NCI-H82 (cell line): ENCODE measurements at regions not wholly inside any gene's neighbourhood (a gene's known extent, or its start where the extent isn't known, plus 50 kb on each side); places are given as distances from the start of the nearest gene placed in this dataset.
"Not testable (repeated sequence)": the region's sequence is repeated elsewhere in the genome, so short reads cannot be mapped to it uniquely, and the experiment has no call there.

Experiments
- DNase-seq: peaks from one replicate; lab custom pipeline; 2025; lab: John Stamatoyannopoulos, UW

DNA sequence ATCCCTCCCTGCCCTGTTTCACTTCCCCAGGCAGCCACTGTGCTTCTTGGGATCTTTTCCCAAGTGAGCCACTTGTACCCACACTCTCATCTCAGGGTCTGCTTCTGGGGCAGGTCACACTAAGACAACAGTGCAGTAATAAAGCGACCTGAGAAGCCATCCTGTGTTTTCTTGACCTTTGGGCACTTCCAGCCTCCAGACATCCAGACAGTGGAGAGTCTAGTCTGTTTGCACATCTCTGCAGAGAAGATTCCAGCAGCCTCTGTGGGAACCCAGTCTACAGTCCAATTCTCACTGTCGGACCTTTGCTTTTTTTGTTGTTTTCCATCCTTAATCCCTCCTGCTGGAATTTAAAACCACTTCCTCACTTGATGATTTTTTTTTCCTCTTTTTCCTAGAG, 50.3 kb upstream of the ATP6AP2 start:
- peak; percentile 31 for DNase-seq

DNA sequence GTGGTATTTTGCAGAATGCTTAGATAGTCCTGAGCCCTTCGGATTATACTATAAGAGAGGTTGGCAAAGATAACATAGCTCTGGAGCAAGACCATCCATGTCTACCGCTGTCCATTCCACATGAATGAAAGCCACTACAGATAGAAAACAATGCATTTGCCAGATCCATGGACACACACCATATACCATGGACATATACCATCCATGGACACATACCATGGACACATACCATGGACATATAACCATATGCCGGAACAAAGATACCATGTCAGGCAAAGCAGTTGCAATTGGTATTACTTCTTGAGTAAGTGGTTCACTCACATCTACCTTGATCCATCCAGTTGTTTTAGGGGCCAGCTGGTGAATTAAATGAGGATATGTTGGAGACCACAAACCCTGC, 53.2 kb upstream of the ATP6AP2 start:
- no peak for DNase-seq

DNA sequence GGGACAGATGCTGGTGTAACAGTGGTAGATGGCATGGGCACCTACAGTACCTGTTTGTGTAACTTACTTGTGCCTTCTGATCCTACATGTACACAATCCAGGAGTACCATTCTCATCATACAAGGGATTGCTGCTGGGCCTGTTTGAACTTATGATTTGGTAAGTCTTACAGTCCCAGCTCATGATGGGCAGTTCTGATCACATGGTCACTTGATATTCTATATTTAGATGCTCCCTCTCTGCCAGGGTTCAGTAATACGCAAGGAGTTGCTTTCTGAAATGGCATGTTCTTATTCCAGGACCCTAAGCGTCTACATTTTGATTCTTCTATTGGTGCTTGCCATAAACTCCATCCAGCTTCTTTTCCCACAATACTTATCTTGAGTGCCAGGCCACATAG, 54.4 kb upstream of the ATP6AP2 start:
- no peak for DNase-seq

DNA sequence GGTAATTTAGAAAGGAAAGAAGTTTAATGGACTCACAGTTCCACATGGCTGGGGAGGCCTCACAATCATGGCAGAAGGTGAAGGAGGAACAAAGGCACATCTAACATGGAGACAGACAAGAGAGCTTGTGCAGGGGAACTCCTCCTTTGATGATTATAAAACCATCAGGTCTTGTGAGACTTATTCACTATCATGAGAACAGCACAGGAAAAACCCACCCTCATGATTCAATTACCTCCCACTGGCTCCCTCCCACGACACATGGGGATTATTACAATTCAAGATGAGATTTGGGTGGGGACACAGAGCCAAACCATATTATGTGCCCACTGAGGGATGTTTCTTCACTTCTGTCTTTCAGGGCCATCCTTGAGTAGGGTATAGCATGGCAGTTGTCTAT, 54.9 kb upstream of the ATP6AP2 start:
- not testable (repeated sequence) for DNase-seq

DNA sequence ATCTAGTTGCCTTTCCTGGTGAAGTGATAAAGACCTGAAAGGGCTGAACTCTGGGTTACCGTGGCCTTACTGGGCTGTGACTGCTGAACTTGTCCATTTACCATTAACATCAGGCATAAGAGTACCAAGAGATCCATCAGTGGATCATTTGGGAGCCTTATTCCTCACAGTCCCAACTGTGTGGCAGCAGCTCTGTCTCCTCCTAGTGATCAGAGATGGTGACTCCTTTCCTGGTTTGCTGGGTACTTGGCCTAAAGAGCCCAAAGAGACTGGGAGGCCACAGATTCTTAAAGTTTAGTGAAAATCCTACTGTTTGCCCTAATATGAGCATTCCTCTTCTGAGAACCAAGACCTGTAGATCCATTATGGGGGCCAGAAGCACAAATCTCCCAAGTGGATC, 56.3 kb upstream of the ATP6AP2 start:
- no peak for DNase-seq

DNA sequence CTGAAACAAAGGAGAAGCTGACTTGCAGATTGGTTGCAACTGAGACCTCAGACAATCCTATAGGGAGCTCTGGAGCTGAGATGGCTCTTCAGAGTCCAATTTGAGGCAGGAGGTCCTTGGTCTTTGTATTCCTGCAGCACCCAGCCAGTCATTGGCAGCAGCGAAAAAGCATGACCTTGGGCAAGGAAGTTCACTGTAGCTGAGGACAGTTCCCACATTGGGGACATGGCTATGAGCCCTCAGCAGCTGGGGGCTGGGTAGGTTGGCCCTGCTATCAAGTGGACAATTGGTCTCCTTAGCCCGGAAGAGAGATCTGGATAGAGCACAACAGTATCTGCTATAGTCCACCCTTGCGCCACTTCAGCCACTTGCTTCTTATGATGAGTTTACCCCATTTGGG, 56.9 kb upstream of the ATP6AP2 start:
- no peak for DNase-seq

DNA sequence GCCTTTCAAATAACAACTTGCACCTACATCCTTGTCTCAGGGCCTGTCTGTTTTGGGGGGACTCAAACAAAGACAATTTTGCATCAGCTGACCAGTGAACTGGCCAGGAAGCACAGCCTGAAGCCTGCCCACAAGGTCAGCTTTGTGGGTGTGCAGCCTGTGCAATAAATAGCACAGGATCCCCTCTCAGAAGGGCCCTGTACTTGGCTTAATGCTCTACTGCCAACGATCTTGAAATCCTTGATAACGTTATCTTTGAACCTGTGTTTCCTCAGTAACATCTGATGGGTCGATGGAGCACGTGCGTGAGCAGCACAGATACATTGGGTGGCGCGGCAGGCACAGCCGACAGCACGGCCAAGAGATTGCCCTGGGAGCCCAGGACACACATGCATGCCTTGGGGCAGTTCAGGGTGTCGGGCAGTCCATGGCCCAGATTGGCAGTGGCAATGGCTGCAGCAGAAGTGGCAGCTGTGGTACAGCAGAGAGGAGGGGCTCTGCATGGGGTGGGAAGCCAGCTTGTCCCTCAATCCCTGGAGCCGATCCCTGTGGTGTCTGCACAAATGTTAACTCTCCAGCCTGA, 58.8 kb upstream of the ATP6AP2 start:
- DNase-seq: peak; percentile 16

DNA sequence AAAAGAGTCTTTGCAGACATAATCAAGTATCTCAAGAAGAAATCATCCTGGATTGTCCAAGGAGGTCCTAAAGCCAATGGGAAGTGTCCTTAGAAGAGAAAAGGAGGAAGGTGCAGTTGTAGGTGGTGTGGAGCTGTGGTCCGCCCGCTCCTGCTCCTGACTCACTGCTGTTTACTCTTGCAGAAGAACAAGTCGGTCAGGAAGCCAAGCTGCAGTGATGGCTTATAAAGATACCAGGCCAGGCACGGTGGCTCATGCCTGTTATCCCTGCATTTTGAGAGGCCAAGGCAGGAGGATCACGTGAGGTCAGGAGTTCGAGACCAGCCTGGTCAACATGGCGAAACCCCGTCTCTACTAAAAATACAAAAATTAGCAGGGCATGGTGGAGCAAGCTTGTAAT, 66.4 kb upstream of the ATP6AP2 start:
- DNase-seq: no peak

DNA sequence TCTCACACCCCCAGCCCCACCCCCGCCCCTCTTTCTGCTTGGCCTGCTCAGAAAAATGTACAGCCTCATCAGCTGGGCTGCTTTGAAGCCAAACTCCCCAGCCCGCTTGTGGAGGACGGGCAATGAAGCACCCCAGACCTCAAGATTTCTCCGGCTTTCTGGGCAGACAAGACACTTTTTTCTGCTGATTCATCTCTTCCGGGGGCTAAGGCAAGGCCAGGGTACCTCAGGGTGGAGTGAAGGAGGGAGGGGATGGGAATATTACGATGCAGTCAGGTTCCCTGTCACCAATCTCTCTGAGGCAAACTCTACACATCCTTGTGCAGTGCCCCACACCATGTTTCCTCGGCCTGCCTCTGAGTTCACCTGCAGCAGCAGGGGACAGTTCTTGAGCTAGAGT, 66.9 kb upstream of the ATP6AP2 start:
- DNase-seq: no peak

DNA sequence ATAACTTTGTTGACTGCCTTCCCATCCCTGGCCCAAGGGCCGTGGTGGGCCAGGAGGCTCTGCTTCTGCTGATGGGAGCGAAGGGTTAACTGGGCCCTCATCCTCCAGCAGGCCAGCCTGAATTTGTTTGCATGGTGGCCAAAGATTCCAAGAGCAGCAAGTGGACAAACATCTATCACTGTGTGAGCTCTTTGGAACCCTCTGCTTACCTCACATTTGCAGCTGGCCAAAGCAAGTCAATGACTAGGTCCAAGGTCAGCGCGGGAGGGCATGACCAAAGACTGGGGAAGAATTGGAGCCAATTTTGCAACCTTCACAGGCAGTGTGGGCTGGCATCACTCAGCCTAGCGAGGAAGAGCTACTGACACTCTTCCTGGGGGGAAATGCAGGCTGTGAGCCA, 67.8 kb upstream of the ATP6AP2 start:
- no peak for DNase-seq

DNA sequence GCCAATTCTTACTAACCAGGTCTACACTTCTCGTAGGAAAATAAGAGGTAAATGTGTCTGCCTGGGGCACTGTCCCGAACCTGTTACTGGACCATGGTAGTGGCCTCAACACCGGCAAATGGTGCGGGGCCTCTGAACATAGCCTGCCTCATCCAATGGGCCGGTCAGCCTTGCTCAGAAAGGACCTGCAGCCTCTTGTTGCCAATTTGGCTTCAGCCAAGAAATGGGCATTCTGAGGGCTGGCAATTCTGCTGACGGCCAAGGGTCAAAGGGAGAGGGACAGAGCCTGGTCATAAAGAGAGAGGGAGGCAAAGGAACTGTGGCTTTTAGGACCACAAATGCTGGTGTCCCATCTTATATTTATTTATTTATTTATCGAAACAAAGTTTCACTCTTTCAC, 69.5 kb upstream of the ATP6AP2 start:
- DNase-seq: no peak

DNA sequence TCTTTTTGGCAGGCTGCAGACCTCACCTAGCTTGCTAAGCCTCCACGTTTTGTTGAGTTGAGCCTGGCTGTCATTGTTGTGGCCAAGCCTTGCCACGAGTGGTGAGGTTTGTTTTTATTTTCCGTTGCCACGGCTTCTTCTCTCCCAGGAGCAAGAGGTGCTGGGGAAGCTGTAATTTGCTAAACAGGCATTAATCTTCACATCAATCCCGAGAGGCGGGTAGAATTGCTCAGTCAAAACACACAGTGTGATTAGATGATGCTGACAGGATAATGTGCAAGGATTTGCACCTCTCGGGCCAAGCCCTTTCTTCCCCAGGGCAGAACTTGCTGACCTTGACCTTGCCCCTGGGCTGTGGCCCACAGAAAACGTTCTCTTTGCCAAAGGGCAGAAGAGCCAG, 72.2 kb upstream of the ATP6AP2 start:
- DNase-seq: peak; percentile 41

DNA sequence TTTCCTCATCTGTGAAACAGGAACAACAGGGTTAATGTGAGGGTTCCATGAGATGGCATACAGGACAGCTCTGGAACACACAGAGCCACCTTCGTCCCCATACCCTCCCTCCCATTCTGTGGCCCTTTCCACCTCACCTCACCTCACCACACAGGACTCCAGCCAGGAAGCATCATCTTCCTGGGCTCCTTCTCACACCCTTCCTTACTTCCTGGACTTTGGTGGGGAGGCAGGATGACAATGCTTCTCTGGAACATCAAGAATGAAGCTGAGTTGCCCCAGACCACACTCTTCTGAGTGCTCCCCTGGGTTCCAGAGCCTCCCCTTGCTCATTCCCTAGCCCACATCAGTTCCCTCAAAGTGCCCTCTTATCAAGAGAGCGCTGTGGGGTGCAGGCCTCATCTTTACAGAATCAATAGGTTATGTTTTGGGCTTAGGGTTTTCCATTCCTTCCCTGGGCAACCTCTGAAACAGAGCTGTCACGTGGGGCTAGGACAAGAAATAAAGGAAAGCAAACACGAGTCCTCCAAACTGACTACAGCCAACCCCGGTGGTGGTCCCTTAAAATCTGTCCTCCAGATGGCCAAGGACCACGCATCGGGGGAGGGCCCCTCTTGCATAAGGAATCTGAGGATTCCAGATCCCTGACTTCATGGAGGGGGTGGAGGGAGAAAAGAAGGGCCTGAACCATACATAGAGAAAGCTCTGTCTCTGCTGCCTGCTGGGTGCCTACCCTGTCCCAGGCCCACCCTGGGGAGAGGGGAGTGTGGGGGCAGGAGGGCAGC, 74.4 kb upstream of the ATP6AP2 start:
- DNase-seq: no peak

DNA sequence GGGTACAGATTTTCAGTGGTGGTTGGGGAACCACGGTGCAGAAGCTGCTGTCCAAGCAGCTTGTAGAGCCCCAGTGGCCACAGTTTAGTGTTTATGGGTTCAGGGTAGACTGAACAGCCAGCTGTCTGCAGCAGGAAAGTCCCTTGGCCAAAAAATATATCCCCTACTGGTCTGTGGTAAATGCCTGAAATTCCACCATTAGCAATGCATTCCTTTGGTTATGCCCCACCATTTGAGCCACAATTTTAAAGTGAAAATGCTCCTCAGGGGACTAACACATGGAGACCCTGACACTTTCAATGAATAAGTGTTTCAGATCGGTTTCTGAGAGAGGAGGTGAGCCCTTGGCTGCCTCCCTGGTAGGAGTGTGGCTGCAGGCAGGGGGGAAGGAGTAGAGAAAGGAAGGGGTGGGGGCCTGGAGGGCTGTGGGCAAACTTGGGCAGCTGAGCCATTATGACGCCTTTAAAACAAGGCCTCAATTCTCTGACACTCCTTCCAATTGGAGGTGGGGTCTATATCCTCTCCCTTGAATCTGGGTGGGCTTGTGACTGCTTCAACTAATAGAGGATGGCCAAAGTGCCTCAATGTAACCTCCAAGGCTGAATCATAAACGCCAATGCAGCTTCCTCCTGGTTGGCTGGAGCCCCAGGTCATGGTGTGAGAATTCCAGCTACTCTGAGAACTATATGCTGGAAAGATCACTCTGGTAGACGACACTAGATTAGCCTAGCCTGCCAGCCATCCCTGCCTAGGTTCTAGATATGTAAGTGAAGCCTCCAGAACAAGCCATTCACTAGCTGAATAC, 75.8 kb upstream of the ATP6AP2 start:
- no peak for DNase-seq

DNA sequence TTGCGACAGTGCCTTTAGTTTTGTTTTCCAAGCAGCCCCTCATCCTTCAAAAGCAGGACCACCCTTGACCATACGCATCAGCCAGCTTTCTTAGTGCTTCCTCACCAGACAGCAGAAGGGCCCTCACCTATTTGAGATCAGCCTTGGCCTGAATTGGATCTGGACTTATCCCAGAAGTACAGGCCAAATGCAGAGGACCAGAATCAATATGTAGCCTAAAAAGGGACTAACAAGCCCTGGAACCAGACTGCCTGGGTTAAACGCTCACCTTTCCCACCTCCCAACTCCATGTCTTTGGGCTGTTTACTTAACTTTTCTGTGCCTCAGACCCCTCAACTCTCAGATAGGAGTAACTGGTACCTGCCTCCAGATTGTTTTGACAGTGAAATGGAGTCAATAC, 77.7 kb upstream of the ATP6AP2 start:
- no peak for DNase-seq

DNA sequence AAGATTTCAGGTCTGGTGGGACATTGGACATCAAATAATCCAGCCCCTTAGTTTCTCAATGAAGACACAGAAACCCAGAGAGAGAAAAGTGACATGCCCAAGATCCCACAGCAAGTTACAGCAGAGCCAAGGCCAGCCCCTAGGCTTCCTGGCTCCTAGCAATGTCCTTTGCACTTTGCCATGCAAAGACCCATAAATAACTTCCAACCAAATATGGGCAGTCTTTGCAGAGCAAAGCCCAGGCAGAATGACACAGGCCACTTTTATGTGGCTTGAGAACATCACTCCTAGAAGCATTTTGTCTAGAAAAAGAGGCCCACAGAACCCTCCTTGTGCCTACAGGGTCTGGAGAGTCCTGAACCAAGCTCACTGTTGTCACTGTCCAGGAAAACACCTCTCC, 78.1 kb upstream of the ATP6AP2 start:
- DNase-seq: no peak

DNA sequence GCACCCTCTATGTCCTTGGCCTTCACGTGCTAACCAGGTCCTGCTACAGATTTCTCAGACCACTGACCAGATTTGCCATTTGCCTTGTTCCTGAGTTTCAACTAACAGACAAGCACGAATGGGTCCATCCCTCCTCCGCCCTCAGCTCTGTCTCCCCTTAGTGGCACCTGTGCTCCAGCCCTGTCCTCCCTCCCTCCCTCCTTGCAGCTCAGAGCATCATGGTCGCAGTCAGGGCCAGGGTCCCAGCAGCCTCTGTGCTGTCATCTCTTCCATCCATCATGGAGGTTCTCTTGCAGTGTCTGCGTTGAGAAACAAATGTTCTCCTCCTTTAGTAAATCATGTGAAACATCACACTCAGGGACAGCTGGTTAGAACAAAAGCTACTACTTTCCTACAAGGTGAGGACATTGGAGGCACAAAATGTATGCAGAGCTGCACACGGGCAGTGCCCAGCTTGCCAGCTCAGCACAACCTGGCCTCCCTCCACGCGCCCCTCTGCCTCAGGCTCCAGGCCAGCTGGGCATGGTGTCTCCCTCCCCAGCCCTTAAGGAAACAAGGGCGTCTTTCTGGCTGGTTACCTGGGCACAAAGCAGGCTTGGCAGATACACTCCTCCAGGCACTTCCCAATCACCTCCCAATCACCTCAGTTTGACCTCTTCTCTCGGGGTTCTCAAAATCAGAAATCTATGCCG, 79.5 kb upstream of the ATP6AP2 start:
- DNase-seq: no peak

DNA sequence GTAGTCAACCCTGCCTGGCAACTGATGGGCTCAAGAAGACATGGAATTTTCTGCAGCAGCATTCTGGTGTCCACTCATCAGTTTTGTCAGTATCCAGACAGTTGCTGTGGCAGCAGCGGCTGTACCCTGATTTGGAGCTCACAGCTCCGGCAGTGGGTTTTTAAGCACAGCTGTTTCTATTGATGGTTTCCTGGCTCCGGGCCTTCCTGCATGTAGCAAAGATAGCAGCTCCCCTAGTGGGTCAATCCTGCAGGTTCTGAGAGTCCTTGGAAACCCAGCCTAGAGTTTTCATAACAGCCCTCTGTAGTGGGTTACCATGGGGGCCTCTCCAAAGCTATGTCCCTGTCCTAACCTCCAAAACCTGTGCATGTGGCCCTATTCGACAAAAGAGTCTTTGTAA, 84.0 kb upstream of the ATP6AP2 start:
- DNase-seq: peak; percentile 77

DNA sequence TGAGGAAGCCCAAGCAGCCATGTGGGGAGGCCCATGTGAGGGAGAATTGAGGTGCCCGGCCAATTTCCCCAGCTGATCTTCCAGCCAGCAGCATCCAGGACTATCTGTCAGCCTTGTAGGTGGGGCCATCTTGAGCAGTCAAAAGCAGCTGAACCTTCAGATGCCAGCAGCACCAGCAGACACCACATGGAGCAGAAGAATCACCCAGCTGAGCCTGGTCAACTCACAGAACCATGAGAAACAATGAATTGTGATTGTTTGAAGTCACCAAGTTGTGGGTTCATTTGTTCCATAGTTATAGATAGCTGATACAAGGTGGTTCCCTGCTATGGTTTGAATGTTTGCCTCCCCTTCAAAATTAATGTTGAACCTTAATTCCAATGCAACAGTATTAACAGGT, 85.1 kb upstream of the ATP6AP2 start:
- no peak for DNase-seq

DNA sequence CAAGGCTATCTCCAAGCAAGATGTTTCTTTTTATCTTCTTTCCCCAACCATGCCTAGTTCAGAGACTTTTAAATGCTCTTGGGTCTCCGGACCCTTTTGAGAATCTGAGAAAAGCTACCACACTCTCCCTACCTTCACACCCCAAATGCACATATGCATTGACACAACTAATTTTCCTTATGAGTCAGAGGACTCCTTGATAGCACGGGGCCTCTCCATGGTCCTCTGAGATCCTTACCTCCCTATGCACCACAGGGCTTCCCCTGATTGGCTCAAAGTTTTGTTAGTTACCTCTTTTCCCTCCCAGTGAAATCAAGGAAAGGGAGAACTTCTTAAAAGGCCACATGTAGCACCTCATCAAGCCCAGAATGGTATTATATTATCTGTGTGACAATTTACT, 86.8 kb upstream of the ATP6AP2 start:
- no peak for DNase-seq

DNA sequence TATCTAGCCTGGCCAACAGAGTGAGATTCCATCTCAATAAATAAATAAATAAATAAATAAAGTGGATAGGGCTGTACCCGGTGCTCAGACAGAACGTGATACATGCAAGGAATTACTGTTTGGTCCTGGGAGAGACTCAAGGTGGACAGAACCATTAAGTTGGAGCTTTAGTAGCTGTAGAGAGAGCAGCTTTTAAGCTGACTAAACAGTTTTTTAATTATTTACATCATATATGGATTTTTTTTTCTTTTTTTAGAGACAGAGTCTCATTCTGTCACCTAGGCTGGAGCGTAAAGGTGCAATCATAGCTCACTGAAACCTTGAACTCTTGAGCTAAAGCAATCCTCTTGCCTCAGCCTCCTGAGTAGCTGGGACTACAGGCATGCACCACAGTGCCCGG, 92.5 kb upstream of the ATP6AP2 start:
- DNase-seq: no peak

DNA sequence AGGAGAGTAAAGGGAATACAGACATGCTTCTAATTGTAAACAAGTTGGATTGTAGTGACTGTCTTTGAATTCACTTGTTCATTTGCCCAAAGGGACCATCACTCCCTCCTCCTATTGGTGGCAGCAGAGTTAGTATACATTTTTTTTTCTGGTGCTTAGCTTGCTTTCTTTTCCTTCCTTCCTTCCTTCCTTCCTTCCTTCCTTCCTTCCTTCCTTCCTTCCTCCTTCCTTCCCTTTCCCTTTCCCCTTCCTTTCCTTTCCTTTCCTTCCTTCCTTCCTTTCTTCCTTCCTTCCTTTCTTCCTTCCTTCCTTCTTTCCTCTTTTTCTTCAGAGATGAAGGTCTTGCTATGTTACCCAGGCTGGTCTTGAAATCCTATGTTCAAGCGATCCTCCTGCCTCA, 94.8 kb upstream of the ATP6AP2 start:
- DNase-seq: no peak
